SK-N-SH treated with all-trans-retinoic acid at 6 μM for 48 hours (cell line): ENCODE measurements at regions not wholly inside any gene's neighbourhood (a gene's known extent, or its start where the extent isn't known, plus 50 kb on each side); places are given as distances from the start of the nearest gene placed in this dataset.

Experiments used
- ARNTL ChIP-seq: fragments of 450-650 bp; formaldehyde crosslinking; IDR thresholded peaks from 2 replicates; pipeline ENCODE4 v1.5.0; 2020; ENCODE audit warnings: low read depth, mild to moderate bottlenecking, moderate library complexity, borderline replicate concordance
- CSRNP3 ChIP-seq: fragments of 250-450 bp; sonication (Bioruptor Pico); IDR thresholded peaks from 2 replicates; pipeline ENCODE4 v1.5.1; 2021; ENCODE audit warnings: mild to moderate bottlenecking, moderate library complexity
- GLIS3 ChIP-seq: fragments of 250-450 bp; sonication (Bioruptor Pico); IDR thresholded peaks from 2 replicates; pipeline ENCODE4 v1.5.0; 2020; ENCODE audit warnings: mild to moderate bottlenecking, moderate library complexity
- ISL1 ChIP-seq: fragments of 250-450 bp; sonication (Bioruptor Pico); IDR thresholded peaks from 2 replicates; pipeline ENCODE4 v2.1.2; 2022; ENCODE audit warnings: mild to moderate bottlenecking, moderate library complexity
- PATZ1 ChIP-seq: fragments of 250-450 bp; sonication (Bioruptor Pico); IDR thresholded peaks from 2 replicates; pipeline ENCODE4 v1.8.0; 2020; ENCODE audit warnings: mild to moderate bottlenecking, moderate library complexity, borderline replicate concordance
- RARB ChIP-seq: fragments of 250-450 bp; sonication (Bioruptor Pico); IDR thresholded peaks from 2 replicates; pipeline ENCODE4 v1.8.0; 2021; ENCODE audit warnings: mild to moderate bottlenecking, moderate library complexity
- TOX ChIP-seq: fragments of 250-450 bp; sonication (Bioruptor Pico); IDR thresholded peaks from 2 replicates; pipeline ENCODE4 v1.8.0; 2021; ENCODE audit warnings: mild to moderate bottlenecking, moderate library complexity, borderline replicate concordance
- ZC3H10 ChIP-seq: fragments of 250-450 bp; sonication (Bioruptor Pico); IDR thresholded peaks from 2 replicates; pipeline ENCODE4 v1.5.1; 2021; ENCODE audit warnings: mild to moderate bottlenecking, moderate library complexity
- ZFP3 ChIP-seq: fragments of 250-450 bp; sonication (Bioruptor Pico); IDR thresholded peaks from 2 replicates; pipeline ENCODE4 v1.5.0; 2020; ENCODE audit warnings: mild to moderate bottlenecking, moderate library complexity
- ZFP30 ChIP-seq: fragments of 450-650 bp; formaldehyde crosslinking; IDR thresholded peaks from 2 replicates; pipeline ENCODE4 v1.5.0; 2022; ENCODE audit warnings: mild to moderate bottlenecking, moderate library complexity
- ZNF565 ChIP-seq: fragments of 450-650 bp; formaldehyde crosslinking; conservative IDR thresholded peaks from 2 replicates; pipeline ENCODE4 v1.5.0; 2020; ENCODE audit warnings: low read depth, mild to moderate bottlenecking, moderate library complexity

GRCh38 chr17:65395924-65396323, 165.5 kb downstream of the AXIN2 start:
- TF ChIP-seq ZFP3 (no peak), RARB (CRISPR knock-in tag) (no peak), ISL1 (no peak), TOX (CRISPR knock-in tag) (no peak), PATZ1 (CRISPR knock-in tag) (no peak), GLIS3 (CRISPR knock-in tag) (no peak), CSRNP3 (no peak), ZNF565 (CRISPR knock-in tag) (no peak), ZC3H10 (CRISPR knock-in tag) (no peak), ZFP30 (CRISPR knock-in tag) (no peak), ARNTL (CRISPR knock-in tag) (no peak)
